Peyer's patch (tissue), 4 donors: ENCODE measurements at regions not wholly inside any gene's neighbourhood (a gene's known extent, or its start where the extent isn't known, plus 50 kb on each side); places are given as distances from the start of the nearest gene placed in this dataset.

Experiments used
- CTCF ChIP-seq, 6 experiments: fragments of 450-650 bp in 4 of 6; fragments of 200-600 bp in 2 of 6; sonication (generic) in 1 of 6; IDR thresholded peaks; one replicate each; pipeline ENCODE4 v1.5.1; 2017 to 2019; ENCODE audit warnings: antibody characterized with exemption in 6 of 6, mild to moderate bottlenecking in 3 of 6, moderate library complexity in 1 of 6
- POLR2A ChIP-seq, 2 donors: fragments of 450-650 bp; IDR thresholded peaks; one replicate each; pipeline ENCODE4 v1.5.1; 2017; ENCODE audit warnings: antibody characterized with exemption in 2 of 2, mild to moderate bottlenecking in 2 of 2, moderate library complexity in 2 of 2

- TF ChIP-seq CTCF (IDR thresholded peaks at IDR 0.05) (no peak), POLR2A (IDR thresholded peaks at IDR 0.05) (no peak)
Observed at GRCh38 chr6:53413326-53413725, 64.6 kb upstream of the ELOVL5 start.
